ENCODE measurements at regions not wholly inside any gene's neighbourhood (a gene's known extent, or its start where the extent isn't known, plus 50 kb on each side); places are given as distances from the start of the nearest gene placed in this dataset.

- no peak for TF ChIP-seq POLR2A (IDR thresholded peaks at IDR 0.05; ENCODE audit: low read depth, low read length)
- TF ChIP-seq POLR2AphosphoS5 (IDR thresholded peaks at IDR 0.05; ENCODE audit: low read depth, low read length): no peak
- no peak for TF ChIP-seq TAF1 (IDR thresholded peaks at IDR 0.05; ENCODE audit: low read depth, low read length)
- TF ChIP-seq PAX5 (IDR thresholded peaks at IDR 0.05; ENCODE audit: insufficient read depth, low read length, severe bottlenecking): no peak
- TF ChIP-seq SPI1 (IDR thresholded peaks at IDR 0.05; ENCODE audit: low read depth, low read length): no peak
- no peak for TF ChIP-seq POU2F2 (IDR thresholded peaks at IDR 0.05; ENCODE audit: low read depth, low read length)
These were observed 137.0 kb upstream of the PZP start for GRCh38 chr12:9345171-9345570.
